ENCODE measurements at regions not wholly inside any gene's neighbourhood (a gene's known extent, or its start where the extent isn't known, plus 50 kb on each side); places are given as distances from the start of the nearest gene placed in this dataset.

GRCh38 chr9:115466756-115467155, 348.8 kb upstream of the TNC start:
- TF ChIP-seq NFAT5 (CRISPR knock-in tag; IDR thresholded peaks at IDR 0.05), result no peak
- TF ChIP-seq, protein P1, sequence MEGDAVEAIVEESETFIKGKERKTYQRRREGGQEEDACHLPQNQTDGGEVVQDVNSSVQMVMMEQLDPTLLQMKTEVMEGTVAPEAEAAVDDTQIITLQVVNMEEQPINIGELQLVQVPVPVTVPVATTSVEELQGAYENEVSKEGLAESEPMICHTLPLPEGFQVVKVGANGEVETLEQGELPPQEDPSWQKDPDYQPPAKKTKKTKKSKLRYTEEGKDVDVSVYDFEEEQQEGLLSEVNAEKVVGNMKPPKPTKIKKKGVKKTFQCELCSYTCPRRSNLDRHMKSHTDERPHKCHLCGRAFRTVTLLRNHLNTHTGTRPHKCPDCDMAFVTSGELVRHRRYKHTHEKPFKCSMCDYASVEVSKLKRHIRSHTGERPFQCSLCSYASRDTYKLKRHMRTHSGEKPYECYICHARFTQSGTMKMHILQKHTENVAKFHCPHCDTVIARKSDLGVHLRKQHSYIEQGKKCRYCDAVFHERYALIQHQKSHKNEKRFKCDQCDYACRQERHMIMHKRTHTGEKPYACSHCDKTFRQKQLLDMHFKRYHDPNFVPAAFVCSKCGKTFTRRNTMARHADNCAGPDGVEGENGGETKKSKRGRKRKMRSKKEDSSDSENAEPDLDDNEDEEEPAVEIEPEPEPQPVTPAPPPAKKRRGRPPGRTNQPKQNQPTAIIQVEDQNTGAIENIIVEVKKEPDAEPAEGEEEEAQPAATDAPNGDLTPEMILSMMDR (CRISPR knock-in tag; IDR thresholded peaks at IDR 0.05), result no peak
- TF ChIP-seq CHD4 (IDR thresholded peaks at IDR 0.05; ENCODE audit: borderline replicate concordance, low read length), result no peak
- TF ChIP-seq HNRNPLL (IDR thresholded peaks at IDR 0.05; ENCODE audit: low read depth, low read length, poor library complexity, severe bottlenecking), result no peak
- no peak for TF ChIP-seq SRF (IDR thresholded peaks at IDR 0.05; ENCODE audit: low read depth, low read length)
- TF ChIP-seq POLR2AphosphoS5 (IDR thresholded peaks at IDR 0.05; ENCODE audit: low read depth, low read length), result no peak
- no peak for TF ChIP-seq SALL1 (CRISPR knock-in tag; IDR thresholded peaks at IDR 0.05)
- no peak for TF ChIP-seq ZNF580 (CRISPR knock-in tag; IDR thresholded peaks at IDR 0.05; ENCODE audit: borderline replicate concordance, low read depth)
- TF ChIP-seq, protein P2, sequence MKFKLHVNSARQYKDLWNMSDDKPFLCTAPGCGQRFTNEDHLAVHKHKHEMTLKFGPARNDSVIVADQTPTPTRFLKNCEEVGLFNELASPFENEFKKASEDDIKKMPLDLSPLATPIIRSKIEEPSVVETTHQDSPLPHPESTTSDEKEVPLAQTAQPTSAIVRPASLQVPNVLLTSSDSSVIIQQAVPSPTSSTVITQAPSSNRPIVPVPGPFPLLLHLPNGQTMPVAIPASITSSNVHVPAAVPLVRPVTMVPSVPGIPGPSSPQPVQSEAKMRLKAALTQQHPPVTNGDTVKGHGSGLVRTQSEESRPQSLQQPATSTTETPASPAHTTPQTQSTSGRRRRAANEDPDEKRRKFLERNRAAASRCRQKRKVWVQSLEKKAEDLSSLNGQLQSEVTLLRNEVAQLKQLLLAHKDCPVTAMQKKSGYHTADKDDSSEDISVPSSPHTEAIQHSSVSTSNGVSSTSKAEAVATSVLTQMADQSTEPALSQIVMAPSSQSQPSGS (CRISPR knock-in tag; IDR thresholded peaks at IDR 0.05), result no peak
- no peak for TF ChIP-seq MXI1 (IDR thresholded peaks at IDR 0.05; ENCODE audit: borderline replicate concordance, low read depth, low read length)
- TF ChIP-seq ZBTB4 (CRISPR knock-in tag; IDR thresholded peaks at IDR 0.05; ENCODE audit: borderline replicate concordance), result no peak
- TF ChIP-seq RXRA (CRISPR knock-in tag; IDR thresholded peaks at IDR 0.05), result no peak
- no peak for TF ChIP-seq FOXP4 (CRISPR knock-in tag; IDR thresholded peaks at IDR 0.05)
